HG03060 (cell line): ENCODE measurements at regions not wholly inside any gene's neighbourhood (a gene's known extent, or its start where the extent isn't known, plus 50 kb on each side); places are given as distances from the start of the nearest gene placed in this dataset.

Experiments
- ATAC-seq: cut with Tn5 transposase; IDR thresholded peaks from one replicate; pipeline ENCODE4 v1.9.1; 2021; ENCODE audit warnings: low read depth, moderate number of reproducible peaks; ENCODE audit not compliant: unreplicated experiment

- ATAC-seq: no peak
Observed at GRCh38 chr2:493228-493627, 184.0 kb downstream of the TMEM18 start.

- ATAC-seq: no peak
Observed at GRCh38 chr2:492178-492577, 185.0 kb downstream of the TMEM18 start.

DNA sequence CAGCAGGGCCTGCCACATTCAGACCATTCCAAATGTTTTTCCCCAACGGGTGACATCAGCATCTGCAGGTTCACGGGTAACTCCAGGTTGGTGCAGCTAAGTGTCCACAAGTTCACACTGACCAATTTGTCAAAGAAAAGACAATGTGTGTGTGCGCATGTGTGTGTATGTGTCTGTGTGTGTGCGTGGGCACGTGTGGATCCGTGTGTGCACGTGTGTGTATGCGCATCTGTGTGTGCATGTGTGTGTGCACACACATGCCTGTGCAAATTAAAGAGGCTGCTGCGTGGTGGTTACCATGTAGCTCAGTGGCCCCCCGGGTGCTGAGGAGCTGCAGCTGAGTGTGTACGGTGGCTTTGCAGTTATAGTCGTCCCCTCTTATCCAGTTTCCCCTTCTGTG lies 187.4 kb downstream of the TMEM18 start:
- no peak for ATAC-seq

DNA sequence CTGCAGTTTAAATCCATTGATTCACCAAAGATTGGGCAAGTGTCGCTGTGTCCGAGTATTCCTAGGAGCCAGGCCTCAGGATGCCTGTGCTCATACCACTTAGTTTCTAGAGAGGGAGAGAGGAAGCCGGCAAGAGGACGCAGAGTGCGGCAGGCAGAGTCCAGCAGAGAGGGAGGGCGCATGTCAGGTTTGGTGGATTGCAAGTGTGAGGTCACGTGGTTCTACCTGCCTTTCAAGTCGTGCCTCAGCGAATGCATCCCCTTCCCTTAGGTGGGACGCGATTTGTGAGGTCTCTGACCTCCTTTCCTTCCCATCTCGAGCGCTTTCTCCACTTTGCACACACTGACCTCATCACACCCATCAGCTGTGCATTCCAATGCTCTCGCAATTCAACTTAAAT lies 188.1 kb downstream of the TMEM18 start:
- no peak for ATAC-seq

GRCh38 chr2:487186-488079 lies 189.8 kb downstream of the TMEM18 start:
- no peak for ATAC-seq

DNA sequence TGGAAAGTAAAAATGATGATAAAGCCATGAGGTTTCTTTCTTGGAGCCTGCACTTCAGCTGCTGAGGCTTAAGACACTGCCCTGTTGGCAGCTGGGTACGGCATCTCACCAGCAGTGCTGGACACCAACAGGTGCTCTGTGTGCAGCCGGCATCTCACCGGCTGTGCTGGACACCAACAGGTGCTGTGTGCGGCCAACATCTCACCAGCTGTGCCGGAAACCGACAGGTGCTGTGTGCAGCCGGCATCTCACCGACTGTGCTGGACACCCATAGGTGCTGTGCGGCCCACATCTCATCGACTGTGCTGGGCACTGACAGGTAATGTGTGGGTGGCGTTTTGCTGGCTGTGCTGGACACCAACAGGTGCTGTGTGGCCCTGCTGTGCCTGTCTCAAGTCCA lies 190.8 kb downstream of the TMEM18 start:
- ATAC-seq: no peak

DNA sequence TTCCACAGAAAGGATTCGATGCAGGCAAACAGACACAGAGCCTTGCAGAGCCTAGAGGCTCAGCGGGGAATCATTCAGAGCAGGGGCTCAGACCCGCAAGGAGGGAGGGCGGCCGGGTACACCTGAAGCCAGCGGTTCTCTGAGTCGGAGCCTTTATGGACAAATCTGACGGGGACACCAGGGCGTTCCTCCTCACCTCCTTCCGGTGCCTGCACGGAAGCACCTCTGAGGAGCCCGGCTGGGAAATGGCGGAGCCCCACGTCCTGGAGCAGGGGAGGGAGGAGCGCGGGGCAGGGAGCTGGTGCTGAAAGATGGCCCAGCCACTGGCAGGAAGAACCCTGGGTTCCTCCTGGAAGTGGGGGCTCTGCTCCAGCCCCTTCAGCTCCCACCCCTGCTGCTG lies 193.5 kb upstream of the ALKAL2 start:
- no peak for ATAC-seq

GRCh38 chr2:479490-480176 lies 191.7 kb upstream of the ALKAL2 start:
- no peak for ATAC-seq

DNA sequence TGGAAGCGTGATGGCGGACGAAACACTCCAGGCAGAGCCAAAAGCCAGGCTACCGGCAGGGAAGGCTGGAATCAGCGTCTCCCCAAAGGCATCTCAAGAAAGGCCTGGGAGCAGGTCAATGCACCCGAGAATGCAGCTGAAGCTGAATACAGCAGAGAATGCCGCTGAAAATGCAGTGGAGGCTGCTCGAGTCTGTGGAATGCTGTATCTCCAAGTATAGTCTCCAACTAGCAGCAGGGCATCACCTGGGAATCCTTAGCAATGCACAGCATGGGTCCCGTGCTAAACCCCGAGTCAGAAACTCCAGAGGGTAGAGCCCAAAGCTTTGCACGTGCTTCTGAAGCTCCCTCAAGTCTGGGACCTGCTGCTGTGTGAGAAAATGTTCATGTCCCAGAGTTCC lies 191.1 kb upstream of the ALKAL2 start:
- no peak for ATAC-seq

GRCh38 chr2:471560-471959 lies 183.7 kb upstream of the ALKAL2 start:
- no peak for ATAC-seq

- ATAC-seq: no peak
Observed at GRCh38 chr2:469514-469913, 181.6 kb upstream of the ALKAL2 start.

GRCh38 chr2:468648-469336 lies 180.9 kb upstream of the ALKAL2 start:
- ATAC-seq: no peak

GRCh38 chr2:467892-468647 lies 180.2 kb upstream of the ALKAL2 start:
- ATAC-seq: no peak

DNA sequence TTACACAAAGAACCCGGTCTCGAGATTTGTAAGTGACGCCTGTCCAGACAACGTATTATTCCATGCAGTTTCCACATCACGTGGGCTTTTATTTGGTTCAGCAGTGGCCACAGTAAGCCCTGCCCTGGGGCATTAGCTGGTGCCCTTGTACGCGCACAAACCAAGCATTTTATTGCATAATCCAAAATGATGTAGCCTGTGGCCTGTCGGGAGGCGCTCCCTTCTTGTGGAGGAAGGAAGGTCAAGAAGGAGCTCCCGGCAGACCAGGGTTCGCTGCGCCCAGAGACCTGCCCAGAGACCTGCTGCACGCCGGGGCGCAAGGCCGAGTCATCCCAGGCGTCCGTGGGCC lies 179.6 kb upstream of the ALKAL2 start:
- no peak for ATAC-seq

DNA sequence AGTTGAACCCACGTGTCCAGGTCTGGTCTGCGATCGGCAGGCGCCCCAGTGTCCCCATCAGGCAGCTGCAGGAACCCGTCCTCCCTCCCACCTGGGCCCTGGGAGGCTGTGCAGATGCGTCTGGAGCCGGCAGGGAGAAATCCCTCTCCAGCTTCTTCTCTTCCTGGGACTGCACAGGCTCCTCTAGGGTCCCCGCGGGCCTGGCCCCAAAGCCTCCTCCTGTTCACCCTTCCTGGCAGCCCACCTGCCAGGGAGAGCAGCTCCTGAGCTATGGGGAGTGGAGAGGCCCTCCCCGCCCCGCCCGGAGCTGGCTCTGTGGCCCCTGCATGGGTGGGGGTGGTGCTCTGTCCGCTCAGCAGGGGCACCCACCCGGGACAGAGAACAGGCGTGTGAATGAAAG lies 179.2 kb upstream of the ALKAL2 start:
- ATAC-seq: no peak

GRCh38 chr2:464562-465309 lies 176.8 kb upstream of the ALKAL2 start:
- ATAC-seq: no peak

DNA sequence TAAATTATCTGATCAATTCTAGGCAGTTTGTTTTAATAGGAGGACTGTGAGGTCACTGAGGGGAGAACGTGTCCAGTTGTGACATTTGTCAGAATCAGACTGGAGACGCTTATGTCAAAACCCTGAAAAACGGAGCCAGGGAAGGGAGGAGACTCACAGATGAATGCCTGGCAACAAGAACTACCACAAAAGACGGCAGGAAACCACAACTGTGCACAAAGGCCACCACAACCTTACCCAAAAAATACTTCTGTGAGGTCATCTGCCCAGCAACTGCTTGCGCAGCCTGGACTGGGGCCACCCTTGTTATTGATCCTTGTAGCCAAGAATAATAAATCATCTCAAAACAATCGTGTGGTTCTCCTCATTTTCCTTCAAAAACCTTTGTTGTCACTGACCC lies 173.0 kb upstream of the ALKAL2 start:
- no peak for ATAC-seq

DNA sequence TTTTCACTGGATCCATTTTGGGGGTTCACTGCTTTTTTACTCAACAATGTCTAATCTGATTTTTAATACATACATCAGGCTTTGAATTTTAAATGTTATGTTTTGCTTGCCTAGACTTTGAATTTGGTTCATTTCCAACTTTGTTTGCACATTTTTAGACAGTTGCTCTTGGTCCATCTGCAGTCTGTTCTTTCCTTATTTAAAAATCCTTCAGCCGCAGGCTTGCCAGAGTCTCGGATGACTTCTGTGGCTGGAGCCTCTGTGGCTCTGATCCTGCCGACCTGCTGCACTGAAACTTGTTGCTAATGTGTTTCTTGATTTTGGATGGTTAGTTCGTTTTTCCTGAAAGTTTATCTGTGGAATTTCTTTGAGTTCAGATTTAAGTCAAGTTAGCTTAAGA lies 172.0 kb upstream of the ALKAL2 start:
- ATAC-seq: no peak

GRCh38 chr2:458425-458815 lies 170.5 kb upstream of the ALKAL2 start:
- no peak for ATAC-seq

GRCh38 chr2:457792-458424 lies 170.0 kb upstream of the ALKAL2 start:
- no peak for ATAC-seq
